NCI-H2107 treated with DMSO at 0.1 percent for 48 hours (cell line): ENCODE measurements at regions not wholly inside any gene's neighbourhood (a gene's known extent, or its start where the extent isn't known, plus 50 kb on each side); places are given as distances from the start of the nearest gene placed in this dataset.
"Not testable (repeated sequence)": the region's sequence is repeated elsewhere in the genome, so short reads cannot be mapped to it uniquely, and the experiment has no call there.

Experiments
- DNase-seq: peaks from one replicate; lab custom pipeline; 2025; ENCODE audit not compliant: unreplicated experiment; lab: John Stamatoyannopoulos, UW

DNA sequence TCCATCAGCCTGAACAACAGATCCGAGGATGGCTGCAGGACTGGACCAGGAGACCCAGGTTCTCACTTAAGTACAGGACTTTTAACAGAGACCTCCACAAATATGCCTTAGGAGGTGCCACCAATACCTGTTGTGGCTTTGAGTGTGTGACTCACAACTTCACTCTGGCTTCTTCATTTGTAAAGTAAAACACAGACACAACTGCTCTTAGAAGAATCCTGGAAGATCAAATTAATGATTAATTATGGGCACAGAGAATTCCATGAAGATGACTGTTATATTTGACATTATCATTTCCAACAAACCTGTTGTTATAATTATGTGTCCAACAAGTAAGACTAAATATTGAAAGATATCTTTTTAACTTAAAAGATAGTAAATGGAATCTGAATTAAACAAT, 481.4 kb upstream of the KLHL29 start:
- no peak for DNase-seq

DNA sequence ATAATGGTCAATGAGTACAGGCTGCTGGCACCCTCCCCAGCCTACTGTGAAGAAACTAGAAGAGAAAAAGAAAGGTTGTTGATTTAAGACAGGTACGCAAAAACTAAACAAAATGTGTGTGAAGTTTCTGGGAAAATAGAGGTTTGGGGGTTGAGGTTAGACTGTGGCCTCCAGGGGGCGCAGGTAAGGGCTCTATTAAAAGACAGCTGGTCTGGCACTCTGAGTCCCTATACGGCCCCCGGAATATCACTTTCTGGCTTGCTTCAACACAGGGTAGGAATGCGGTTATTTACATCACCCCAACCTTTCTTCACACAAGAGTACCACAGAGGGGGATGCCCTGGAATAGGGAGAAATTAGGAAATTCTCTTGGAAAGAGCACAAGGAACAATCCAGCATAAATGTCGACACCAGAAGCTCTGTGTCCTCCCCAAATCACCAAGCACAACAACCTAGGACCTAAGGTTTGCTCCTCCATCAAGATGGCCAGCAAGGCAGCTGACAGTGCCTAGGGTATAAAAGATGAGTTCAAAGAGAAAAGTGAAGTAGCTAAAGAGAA, 480.8 kb upstream of the KLHL29 start:
- no peak for DNase-seq

DNA sequence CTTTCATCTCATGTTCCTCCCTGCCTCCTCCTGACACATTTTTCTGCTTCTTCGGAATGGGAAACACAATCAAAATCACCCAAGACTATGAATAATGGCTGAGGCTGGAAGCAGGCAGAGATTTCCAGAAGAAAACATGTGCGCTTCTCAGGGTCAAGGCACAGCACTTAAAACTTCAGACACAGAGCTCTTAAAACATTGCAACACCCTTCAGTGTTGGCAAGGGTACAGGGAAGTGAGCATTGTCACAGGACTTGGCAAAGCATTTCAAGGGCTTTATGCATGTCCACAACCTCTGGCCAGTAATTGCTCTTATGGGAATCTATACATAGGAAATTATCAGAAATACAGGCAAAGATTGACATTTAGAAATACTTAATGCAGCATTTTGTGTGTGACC, 477.6 kb upstream of the KLHL29 start:
- no peak for DNase-seq

DNA sequence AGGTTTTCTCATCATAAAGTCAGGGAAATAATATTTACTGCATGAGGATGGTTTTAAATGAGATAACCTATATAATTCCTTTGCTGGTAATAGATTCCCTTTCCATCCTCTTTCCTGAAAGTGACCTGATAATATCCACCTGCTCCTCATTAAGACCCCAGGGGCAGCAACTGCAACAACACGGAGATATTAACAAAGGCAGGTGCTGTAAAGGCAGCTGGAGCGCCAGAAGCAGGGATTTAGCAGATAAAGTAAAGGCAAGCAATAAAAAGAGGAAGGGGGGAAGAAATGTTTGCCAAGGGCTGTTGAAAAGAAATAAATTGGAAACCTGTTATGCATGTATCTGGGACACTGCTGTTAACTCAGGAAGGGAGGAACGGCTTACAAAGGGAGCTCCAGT, 472.6 kb upstream of the KLHL29 start:
- no peak for DNase-seq

DNA sequence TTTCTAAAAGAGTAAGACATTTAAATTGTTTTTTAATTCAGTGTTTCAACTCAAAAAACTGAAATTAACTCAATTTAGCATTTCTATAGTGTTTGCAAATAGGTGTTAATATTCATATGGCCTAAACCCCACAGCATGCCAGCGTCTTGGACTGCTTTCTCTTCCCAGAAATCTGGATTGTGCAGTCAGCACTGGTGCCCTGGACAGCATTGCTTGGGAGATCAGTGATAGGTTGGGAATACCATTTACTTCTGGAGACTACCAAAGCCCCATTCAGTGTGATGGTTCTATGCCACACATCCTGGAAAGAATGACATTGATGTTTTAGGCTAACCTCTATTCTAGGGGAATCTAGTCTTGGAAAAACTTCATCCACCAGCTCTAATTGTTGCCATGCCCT, 455.0 kb upstream of the KLHL29 start:
- no peak for DNase-seq

DNA sequence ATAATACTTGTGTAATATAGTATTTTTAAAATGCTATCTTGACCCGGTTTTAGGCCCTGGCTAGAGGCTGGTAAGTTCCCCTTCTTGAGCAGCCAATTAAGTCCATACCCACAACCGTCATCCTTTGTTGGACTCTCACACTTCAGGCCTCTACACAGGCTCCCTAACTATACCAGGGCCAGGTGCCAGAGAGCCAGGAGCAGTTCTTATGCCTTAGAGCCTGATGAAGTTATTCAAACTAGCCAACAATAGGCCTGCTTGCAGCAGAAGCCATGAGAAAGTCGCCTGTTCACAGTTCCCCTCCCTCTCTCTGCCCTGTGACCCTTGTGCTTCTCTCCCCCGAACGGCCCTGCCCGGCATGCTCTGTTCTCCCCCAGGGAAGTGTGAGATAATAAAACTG, 454.2 kb upstream of the KLHL29 start:
- no peak for DNase-seq

DNA sequence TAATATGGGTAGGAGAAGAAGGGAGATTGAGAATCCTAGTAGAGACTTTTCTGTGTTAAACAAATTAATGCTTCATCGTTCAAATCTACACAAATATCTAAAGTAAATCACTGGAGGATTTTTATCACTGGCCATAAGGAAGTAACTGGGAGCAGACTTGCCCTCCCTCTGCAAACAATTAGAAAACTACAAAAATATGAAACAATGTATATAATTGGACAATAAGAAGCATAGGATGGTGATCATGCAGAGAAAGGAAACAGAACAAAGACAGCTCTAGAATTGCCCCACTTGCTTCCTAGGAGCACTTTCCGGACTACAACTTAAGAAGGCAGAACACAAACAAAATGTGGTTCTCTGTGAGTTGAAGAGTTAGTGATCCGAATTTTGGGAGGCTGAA, 452.7 kb upstream of the KLHL29 start:
- no peak for DNase-seq

DNA sequence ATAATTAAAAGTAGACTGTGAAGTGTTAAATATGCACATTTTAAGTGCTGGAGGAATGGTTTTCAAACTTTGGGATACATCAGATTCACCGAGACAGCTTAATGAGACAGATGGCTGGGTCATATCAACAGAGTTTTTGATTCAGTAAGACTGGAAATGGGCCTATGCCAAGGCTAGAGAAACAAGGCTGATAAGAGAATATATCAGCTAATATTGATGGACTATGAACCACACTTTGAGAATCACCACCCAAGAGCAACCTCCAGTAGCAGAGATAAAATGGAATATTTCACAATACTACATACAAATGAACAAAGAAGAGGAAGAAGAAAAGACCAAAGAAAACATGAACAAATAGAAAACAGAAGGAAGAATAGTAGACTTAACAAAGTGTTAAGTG, 450.2 kb upstream of the KLHL29 start:
- no peak for DNase-seq

DNA sequence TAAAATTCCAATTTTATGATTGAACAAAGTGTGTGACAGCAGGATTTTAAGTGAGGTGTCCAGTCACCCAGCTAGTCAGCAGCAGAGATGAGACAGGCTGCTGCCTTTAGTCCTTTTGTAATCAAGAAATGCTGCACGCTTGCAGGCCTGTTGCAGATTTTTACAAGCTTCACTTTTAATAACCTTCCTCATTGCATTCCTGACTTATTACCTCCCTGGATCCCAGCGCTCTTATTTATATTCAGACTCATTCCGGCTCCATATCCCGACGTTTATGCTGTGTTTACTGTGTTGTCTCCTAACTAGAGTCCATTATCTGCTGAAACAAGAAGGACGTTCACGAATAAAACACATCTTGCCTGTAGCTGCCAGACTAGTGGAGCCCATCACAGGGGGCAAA, 442.5 kb upstream of the KLHL29 start:
- no peak for DNase-seq

DNA sequence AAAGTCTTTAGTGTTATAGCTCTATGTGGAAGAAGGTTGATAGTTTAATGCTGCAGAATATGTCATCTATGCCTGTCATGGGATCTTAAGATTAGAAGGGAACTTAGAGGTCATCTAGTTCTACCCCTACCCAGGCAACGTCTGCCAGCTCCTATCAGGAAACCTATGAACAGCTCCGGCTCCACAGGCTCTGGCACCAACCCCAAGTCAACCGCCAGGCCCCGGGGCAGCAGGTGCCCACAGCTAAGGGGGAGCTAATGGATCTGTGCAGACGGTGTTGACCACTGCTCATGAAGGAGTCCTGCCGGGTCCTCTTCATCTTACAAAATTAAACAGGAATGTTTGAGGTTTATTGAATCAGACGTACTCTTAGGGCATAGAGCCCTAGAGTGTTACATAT, 440.8 kb upstream of the KLHL29 start:
- no peak for DNase-seq

DNA sequence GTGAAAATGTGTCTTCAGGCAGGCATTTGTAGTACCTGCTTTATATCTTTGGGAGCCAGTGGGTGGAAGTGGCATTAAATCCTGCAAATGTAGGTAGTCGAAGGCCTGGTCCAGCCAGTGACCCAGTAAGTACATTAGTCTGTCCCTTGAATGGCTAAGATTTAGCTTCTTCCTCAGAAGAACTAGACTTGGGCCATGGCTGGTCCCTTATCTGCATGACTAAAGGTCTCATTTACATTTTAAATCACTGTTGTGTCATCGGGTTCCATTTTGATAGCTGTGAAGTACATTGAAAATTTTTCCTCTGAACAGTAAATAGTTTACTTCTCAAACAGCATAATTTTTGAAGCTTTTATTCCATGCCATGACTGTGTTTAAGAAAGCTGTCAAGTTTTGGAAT, 438.4 kb upstream of the KLHL29 start:
- no peak for DNase-seq

DNA sequence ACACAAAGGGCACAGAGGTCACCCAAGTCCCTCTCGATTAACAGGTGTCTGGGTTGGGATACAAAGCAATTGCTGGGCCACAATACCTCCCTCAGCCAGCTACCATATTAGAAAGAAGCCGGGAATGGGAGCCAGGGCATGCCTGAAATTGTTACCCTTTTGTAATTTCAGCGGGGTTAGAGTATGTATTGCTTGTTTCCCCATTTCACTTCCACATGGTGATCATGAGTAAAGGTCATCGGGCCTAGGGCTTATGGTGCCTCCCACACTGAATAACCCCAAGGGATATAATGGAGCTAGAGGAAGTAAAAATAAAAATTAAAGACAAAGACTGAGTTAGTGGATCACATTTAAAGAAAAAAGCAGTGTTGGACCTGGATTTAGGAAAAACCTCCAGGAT, 437.2 kb upstream of the KLHL29 start:
- DNase-seq, result no peak

DNA sequence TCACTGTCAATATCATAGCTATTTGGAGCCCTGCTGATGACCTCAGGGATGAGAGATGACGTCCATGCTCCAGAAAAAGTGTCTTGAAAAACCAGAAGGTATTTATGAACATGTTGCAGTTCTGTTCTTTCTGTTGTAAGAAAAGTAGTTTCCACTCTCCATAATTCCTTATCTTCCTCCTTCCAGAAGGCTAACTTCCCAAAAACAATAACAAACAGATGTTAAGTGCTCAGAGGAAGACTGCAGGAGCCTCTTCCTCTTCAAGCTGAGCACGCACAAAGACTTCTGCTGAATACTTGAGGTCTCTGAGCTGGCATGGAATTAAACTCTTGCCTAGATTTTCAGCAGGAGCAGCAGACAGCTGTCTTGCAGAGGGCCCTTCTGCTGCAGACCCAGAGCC, 434.5 kb upstream of the KLHL29 start:
- DNase-seq, result no peak

DNA sequence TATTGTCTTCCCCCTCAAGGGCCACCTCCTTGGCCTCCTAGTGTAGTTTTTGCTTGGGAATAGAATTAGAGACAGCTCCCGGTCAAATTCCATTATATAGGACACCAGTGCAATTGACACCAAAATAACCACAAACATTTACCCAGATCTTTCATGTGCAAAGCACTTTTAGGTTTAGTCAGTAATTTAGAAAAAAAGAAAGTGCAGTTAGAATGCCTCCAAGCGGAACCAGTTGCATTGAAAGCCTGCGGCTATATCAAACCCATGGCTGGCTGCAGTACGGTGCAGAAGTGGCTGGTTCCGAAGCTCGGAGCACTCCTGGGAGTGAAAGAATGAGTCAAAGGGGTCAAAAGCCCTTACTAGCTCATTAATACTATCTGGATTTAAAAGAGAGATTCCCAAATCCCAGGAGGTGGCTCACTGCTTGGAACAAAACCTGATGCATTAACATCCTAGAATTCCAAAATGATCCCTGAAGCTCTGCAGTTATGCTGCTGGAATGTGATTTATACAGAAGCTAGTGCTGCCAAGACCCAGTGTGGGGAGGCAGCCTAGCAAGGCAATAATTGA, 432.2 kb upstream of the KLHL29 start:
- DNase-seq, result no peak

DNA sequence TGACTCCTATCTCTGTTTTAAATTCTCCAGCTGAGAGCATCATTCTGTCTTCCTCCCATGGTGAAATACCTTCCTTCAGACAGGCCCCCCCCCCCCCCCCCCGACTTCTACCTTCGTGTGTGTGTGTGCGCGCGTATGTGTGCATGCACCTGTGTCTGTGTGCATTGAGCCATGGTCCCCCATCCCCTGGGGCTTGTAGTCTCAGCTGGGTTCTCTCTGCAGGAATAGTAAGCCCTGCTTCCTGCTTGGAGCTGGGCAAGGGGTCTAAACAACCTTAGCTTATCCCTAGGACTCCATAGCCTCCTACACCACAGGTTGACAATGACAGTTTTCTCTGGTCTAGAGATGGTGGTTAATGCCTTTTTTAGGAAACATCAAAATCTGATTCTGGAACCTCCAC, 427.5 kb upstream of the KLHL29 start:
- DNase-seq, result no peak

DNA sequence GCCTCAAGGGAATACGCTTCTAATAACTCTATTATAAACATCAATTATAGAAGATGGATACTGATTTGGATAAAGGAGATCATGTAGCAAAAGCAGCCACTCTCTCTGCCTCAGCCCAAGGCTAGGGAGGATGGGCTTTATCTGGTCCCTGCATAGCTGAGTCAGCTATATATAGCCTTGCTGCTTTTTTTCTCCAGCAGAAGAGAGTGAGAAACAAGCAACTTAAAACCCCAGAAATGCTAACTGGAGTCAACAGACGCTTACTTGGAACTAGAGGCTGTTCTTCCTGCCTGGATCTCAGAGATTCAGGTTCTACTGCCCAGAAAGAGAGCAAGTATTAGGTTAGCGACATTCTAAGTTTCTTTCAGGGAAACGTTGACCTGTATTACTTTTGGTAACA, 426.7 kb upstream of the KLHL29 start:
- DNase-seq, result no peak

DNA sequence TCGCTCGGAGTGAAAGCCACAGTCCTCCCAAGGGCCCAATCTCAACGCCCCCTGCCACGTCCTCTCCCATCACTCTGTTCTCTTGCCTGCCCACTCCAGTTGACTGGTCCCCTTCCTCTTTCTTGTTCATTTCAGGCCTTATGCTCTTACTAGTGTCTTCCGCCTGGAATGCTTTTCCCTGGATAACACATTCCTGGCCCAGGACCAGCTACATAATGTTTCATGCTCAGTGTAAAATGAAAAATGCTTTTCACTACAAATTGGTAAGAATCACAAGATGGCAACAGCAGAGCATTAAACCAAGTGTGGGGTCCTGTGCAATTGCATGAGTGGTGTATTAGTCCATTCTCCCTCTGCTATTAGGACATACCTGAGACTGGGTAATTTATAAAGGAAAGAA, 417.2 kb upstream of the KLHL29 start:
- no peak for DNase-seq

DNA sequence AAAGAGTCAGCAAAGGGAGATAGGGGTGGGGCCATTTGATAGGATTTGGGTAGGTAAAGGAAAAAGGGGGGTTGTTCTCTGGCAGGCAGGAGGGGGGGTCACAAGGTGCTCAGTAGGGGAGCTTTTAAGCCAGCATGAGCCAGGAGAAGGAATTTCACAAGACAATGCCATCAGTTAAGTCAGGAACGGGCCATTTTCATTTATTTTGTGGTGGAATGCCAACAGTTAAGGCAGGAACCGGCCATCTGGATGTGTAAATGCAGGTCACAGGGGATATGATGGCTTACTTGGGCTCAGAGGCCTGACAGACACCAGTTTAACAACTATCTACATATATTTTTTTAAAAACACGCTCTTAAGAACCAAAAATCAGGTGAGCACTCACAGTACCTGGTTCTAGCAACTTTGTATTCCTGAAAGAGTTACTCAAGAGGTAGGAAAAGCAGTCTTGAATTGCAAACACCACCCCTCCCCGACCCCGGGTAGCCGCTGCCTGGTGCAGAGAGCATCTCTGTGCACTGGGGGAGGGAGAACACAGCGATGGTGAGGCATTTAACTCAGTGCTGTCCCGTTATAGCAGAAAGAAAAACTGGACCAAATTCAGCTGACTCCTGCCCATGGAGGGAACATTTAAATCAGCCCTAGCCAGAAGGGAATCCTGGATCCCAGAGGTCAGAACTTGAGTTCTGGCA, 414.5 kb upstream of the KLHL29 start:
- DNase-seq, result no peak

DNA sequence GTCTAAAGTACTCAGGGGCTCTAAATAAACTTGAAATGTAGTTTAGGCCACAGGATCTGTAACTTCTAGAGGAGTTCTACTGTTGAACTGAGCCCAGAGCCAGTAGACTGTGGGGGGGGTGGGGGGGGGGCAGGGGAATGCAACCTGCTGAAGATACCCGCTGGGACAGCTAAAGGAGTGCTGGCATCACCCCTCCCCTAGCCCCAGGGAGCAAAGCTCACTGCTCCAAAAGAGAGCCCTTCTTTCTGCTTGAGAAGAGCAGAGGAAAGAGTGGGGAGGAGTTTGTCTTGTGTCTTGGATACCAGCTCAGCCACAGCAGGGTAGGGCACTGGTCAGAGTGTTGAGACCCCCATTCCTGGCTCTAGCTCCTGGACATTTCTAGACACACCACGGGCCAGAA, 414.0 kb upstream of the KLHL29 start:
- DNase-seq, result no peak

DNA sequence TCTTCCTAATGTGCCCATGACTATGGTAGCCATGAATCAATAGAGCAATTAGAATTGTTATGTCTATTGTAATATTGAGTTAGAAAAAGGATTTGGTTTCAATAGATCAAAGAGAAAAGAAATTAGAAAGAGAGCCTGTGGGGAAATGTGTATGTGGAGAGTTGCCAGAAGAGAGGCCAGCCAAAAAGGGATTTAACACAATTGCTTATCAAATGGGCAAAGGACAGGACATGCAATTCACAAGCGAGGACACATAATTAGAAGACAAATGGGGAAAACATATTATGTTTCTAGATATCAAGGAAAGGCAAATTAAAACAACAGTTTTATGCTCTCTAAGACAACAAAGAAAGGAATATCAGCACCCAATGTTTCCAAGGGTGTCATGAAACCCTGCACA, 403.2 kb upstream of the KLHL29 start:
- no peak for DNase-seq

DNA sequence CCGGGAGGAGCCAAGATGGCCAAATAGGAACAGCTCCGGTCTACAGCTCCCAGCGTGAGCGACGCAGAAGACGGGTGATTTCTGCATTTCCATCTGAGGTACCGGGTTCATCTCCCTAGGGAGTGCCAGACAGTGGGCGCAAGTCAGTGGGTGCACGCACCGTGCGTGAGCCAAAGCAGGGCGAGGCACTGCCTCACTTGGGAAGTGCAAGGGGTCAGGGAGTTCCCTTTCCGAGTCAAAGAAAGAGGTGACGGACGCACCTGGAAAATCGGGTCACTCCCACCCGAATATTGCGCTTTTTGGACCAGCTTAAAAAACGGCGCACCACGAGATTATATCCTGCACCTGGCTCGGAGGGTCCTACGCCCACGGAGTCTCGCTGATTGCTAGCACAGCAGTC, 400.8 kb upstream of the KLHL29 start:
- DNase-seq, result not testable (repeated sequence)

DNA sequence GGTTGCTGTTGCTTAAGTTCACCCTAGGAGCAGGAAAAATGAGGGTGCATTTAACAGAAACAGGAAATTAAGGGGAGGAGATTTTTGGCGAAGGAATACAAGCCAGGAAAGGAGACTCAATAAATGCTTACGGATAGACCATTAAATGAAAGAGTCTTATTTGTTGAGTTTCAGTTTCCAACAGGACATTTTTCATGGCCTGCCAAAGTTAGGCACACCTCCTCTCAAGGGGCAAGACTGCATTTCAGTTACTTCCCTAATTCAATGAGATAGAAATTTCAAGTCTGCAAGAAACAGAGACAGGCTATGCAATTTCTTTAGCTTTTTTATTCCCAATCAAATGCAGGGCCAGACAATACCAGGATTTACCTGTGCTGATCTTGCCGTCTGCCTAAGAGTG, 394.7 kb upstream of the KLHL29 start:
- DNase-seq, result no peak

DNA sequence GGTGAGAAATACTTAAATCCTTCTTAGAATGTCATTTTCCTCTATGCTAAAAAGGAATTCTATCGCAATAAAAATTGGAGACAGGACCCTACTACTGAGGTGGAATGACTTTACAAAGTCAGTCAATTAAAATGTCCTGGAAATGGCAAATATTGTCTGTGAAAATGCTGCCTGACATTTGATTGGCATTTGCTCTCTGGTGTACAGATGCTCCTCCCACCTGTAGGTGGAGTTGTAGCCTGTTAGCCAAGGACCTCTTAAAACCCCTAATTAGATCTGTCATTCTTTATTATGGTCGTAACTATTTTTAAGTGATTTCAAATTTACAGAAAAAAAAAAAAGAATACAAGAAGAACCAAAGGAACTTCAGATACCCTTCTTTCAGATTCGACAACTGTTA, 393.1 kb upstream of the KLHL29 start:
- no peak for DNase-seq
